ENCODE measurements at regions not wholly inside any gene's neighbourhood (a gene's known extent, or its start where the extent isn't known, plus 50 kb on each side); places are given as distances from the start of the nearest gene placed in this dataset.

DNA sequence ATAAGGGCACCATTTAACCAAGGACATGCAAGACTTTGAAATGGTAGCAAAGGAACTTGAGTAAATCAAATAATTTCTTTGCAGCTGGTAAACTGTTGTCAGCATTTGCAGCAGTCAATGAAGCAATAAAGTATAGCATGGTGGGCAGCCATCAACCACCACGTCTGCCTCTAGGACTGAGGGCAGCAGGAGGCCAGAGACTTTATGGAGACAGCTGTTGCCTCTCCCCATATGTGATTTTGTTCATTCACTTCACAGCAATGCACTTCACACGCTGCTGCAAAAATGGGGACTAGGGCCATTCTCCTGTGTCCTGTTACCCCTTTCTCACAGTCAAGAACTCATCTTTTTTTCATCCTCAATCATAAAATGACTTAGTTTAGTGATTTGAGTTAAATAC, 51.3 kb upstream of the PCDH9 start:
- no peak for ATAC-seq
- TF ChIP-seq, protein P1, sequence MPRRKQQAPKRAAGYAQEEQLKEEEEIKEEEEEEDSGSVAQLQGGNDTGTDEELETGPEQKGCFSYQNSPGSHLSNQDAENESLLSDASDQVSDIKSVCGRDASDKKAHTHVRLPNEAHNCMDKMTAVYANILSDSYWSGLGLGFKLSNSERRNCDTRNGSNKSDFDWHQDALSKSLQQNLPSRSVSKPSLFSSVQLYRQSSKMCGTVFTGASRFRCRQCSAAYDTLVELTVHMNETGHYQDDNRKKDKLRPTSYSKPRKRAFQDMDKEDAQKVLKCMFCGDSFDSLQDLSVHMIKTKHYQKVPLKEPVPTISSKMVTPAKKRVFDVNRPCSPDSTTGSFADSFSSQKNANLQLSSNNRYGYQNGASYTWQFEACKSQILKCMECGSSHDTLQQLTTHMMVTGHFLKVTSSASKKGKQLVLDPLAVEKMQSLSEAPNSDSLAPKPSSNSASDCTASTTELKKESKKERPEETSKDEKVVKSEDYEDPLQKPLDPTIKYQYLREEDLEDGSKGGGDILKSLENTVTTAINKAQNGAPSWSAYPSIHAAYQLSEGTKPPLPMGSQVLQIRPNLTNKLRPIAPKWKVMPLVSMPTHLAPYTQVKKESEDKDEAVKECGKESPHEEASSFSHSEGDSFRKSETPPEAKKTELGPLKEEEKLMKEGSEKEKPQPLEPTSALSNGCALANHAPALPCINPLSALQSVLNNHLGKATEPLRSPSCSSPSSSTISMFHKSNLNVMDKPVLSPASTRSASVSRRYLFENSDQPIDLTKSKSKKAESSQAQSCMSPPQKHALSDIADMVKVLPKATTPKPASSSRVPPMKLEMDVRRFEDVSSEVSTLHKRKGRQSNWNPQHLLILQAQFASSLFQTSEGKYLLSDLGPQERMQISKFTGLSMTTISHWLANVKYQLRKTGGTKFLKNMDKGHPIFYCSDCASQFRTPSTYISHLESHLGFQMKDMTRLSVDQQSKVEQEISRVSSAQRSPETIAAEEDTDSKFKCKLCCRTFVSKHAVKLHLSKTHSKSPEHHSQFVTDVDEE (CRISPR knock-in tag; IDR thresholded peaks at IDR 0.05): no peak
- TF ChIP-seq PPARA (CRISPR knock-in tag; IDR thresholded peaks at IDR 0.05; ENCODE audit: borderline replicate concordance) (no peak), ZFP30 (CRISPR knock-in tag; IDR thresholded peaks at IDR 0.05) (no peak), ZC3H10 (CRISPR knock-in tag; IDR thresholded peaks at IDR 0.05) (no peak), SNAI2 (CRISPR knock-in tag; IDR thresholded peaks at IDR 0.05) (no peak), OSR1 (CRISPR knock-in tag; IDR thresholded peaks at IDR 0.05) (no peak), TCF4 (CRISPR knock-in tag; IDR thresholded peaks at IDR 0.05; ENCODE audit: borderline replicate concordance) (no peak), ZNF565 (CRISPR knock-in tag; conservative IDR thresholded peaks at IDR 0.05; ENCODE audit: low read depth) (no peak), ZFP3 (CRISPR knock-in tag; IDR thresholded peaks at IDR 0.05) (no peak), ESRRG (CRISPR knock-in tag; IDR thresholded peaks at IDR 0.05) (no peak), ZNF8 (CRISPR knock-in tag; IDR thresholded peaks at IDR 0.05) (no peak)
- TF ChIP-seq, protein P2, sequence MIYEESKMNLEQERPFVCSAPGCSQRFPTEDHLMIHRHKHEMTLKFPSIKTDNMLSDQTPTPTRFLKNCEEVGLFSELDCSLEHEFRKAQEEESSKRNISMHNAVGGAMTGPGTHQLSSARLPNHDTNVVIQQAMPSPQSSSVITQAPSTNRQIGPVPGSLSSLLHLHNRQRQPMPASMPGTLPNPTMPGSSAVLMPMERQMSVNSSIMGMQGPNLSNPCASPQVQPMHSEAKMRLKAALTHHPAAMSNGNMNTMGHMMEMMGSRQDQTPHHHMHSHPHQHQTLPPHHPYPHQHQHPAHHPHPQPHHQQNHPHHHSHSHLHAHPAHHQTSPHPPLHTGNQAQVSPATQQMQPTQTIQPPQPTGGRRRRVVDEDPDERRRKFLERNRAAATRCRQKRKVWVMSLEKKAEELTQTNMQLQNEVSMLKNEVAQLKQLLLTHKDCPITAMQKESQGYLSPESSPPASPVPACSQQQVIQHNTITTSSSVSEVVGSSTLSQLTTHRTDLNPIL (CRISPR knock-in tag; IDR thresholded peaks at IDR 0.05; ENCODE audit: low read depth): no peak
- TF ChIP-seq, protein P3, sequence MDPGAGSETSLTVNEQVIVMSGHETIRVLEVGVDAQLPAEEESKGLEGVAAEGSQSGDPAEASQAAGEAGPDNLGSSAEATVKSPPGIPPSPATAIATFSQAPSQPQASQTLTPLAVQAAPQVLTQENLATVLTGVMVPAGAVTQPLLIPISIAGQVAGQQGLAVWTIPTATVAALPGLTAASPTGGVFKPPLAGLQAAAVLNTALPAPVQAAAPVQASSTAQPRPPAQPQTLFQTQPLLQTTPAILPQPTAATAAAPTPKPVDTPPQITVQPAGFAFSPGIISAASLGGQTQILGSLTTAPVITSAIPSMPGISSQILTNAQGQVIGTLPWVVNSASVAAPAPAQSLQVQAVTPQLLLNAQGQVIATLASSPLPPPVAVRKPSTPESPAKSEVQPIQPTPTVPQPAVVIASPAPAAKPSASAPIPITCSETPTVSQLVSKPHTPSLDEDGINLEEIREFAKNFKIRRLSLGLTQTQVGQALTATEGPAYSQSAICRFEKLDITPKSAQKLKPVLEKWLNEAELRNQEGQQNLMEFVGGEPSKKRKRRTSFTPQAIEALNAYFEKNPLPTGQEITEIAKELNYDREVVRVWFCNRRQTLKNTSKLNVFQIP (CRISPR knock-in tag; IDR thresholded peaks at IDR 0.05; ENCODE audit: borderline replicate concordance, low read depth): no peak
- TF ChIP-seq, protein P4, sequence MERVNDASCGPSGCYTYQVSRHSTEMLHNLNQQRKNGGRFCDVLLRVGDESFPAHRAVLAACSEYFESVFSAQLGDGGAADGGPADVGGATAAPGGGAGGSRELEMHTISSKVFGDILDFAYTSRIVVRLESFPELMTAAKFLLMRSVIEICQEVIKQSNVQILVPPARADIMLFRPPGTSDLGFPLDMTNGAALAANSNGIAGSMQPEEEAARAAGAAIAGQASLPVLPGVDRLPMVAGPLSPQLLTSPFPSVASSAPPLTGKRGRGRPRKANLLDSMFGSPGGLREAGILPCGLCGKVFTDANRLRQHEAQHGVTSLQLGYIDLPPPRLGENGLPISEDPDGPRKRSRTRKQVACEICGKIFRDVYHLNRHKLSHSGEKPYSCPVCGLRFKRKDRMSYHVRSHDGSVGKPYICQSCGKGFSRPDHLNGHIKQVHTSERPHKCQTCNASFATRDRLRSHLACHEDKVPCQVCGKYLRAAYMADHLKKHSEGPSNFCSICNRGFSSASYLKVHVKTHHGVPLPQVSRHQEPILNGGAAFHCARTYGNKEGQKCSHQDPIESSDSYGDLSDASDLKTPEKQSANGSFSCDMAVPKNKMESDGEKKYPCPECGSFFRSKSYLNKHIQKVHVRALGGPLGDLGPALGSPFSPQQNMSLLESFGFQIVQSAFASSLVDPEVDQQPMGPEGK (CRISPR knock-in tag; IDR thresholded peaks at IDR 0.05; ENCODE audit: borderline replicate concordance): no peak
